ENCODE measurements at regions not wholly inside any gene's neighbourhood (a gene's known extent, or its start where the extent isn't known, plus 50 kb on each side); places are given as distances from the start of the nearest gene placed in this dataset.

- TF ChIP-seq CTCF (conservative IDR thresholded peaks at IDR 0.05 in 1 of 2, IDR thresholded peaks at IDR 0.05 in 1 of 2; ENCODE audit: low read depth in 1 of 2, low read length in 2 of 2), result no peak
- no peak for TF ChIP-seq EZH2 (IDR thresholded peaks at IDR 0.05; ENCODE audit: low read length, missing control alignments)
These were observed 152.5 kb downstream of the ZNF608 start for GRCh38 chr5:124593952-124594351.

All from fibroblast of lung (primary cell).